MM.1S (cell line): ENCODE measurements at regions not wholly inside any gene's neighbourhood (a gene's known extent, or its start where the extent isn't known, plus 50 kb on each side); places are given as distances from the start of the nearest gene placed in this dataset.

ENCODE experiments used
- DNase-seq: peaks from one replicate; pipeline ENCODE4 v3.0.0-alpha.2; 2015
- H2AFZ ChIP-seq: fragments of 300-600 bp; sonication (generic); 2 replicates; pipeline ENCODE4 v1.6.0; 2016; ENCODE audit warnings: antibody characterized with exemption, low read length
- H3F3A ChIP-seq: fragments of 300-600 bp; sonication (generic); 2 replicates; pipeline ENCODE4 v1.6.1; 2016; ENCODE audit warnings: mild to moderate bottlenecking, antibody characterized with exemption, low read length, moderate library complexity, mixed read lengths; ENCODE audit not compliant: insufficient read depth
- H3K27ac ChIP-seq: fragments of 300-600 bp; sonication (generic); 2 replicates; pipeline ENCODE4 v1.5.1; 2016; ENCODE audit warnings: mild to moderate bottlenecking, low read length
- H3K27me3 ChIP-seq: fragments of 300-600 bp; sonication (generic); replicated peaks from 2 replicates; pipeline ENCODE4 v1.6.0; 2016; ENCODE audit warnings: low read length; ENCODE audit not compliant: insufficient read depth
- H3K36me3 ChIP-seq: fragments of 300-600 bp; sonication (generic); replicated peaks from 2 replicates; pipeline ENCODE4 v1.6.1; 2016; ENCODE audit warnings: mild to moderate bottlenecking, low read length, mixed read lengths; ENCODE audit not compliant: insufficient read depth
- H3K4me1 ChIP-seq: fragments of 300-600 bp; sonication (generic); 2 replicates; pipeline ENCODE4 v1.6.1; 2016; ENCODE audit warnings: low read length, mixed read lengths
- H3K4me2 ChIP-seq: fragments of 300-600 bp; sonication (generic); 2 replicates; pipeline ENCODE4 v1.6.0; 2016; ENCODE audit warnings: low read depth, low read length
- H3K4me3 ChIP-seq: fragments of 300-600 bp; sonication (generic); 2 replicates; pipeline ENCODE4 v1.5.1; 2016; ENCODE audit warnings: low read length, mixed read lengths
- H3K79me2 ChIP-seq: fragments of 300-600 bp; sonication (generic); 2 replicates; pipeline ENCODE4 v1.6.1; 2016; ENCODE audit warnings: mixed run types, low read length, mixed read lengths
- H3K9ac ChIP-seq: fragments of 300-600 bp; sonication (generic); 2 replicates; pipeline ENCODE4 v1.6.1; 2016; ENCODE audit warnings: low read length, mixed read lengths
- H3K9me2 ChIP-seq: fragments of 300-600 bp; sonication (generic); replicated peaks from 2 replicates; pipeline ENCODE4 v1.6.1; 2016; ENCODE audit warnings: mild to moderate bottlenecking, low read length, mixed read lengths; ENCODE audit not compliant: insufficient read depth
- H3K9me3 ChIP-seq: fragments of 300-600 bp; sonication (generic); replicated peaks from 2 replicates; pipeline ENCODE4 v1.6.1; 2016; ENCODE audit warnings: mild to moderate bottlenecking, low read length, mixed read lengths; ENCODE audit not compliant: insufficient read depth
- H4K20me1 ChIP-seq: fragments of 300-600 bp; sonication (generic); 2 replicates; pipeline ENCODE4 v1.6.1; 2016; ENCODE audit warnings: mild to moderate bottlenecking, low read length, moderate library complexity, mixed read lengths; ENCODE audit not compliant: insufficient read depth
- EZH2 ChIP-seq: fragments of 300-600 bp; sonication (generic); optimal IDR thresholded peaks from 2 replicates; pipeline ENCODE3; 2017; ENCODE audit warnings: low read depth, mild to moderate bottlenecking, antibody characterized with exemption, low read length, mixed read lengths
- EZH2phosphoT487 ChIP-seq: fragments of 300-600 bp; sonication (generic); IDR thresholded peaks from 2 replicates; pipeline ENCODE4 v1.6.1; 2018; ENCODE audit warnings: antibody characterized with exemption, low read length
- TF ChIP-seq, protein P1 (sequence below): fragments of 300-600 bp; sonication (generic); IDR thresholded peaks from 2 replicates; pipeline ENCODE4 v1.5.1; 2016; ENCODE audit warnings: antibody characterized with exemption, low read length, mixed read lengths

DNA sequence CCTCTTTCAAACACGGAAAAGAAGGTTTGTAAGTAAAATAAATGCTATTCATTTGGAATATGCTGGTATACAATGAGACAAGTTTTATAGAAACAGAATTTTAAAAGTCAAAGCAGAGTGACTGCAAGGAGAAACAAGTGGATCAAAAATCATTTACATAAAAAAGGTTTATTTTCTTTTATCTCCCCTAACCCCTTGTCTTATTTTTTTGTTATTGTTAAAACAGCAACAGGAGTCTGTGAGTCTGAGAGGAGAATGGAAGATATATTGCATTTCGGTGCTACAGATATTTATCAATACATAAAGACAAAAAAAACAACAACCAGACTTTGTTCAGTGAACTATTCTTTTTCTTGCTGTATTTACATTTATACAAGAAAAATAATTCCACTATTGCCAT is 1116.4 kb downstream of the OTOL1 start:
- no peak overlapping the region for H3K4me3 ChIP-seq
- no peak overlapping the region for H2AFZ ChIP-seq
- H3K27me3 ChIP-seq, result no peaks in the 10 kb centered on the region

DNA sequence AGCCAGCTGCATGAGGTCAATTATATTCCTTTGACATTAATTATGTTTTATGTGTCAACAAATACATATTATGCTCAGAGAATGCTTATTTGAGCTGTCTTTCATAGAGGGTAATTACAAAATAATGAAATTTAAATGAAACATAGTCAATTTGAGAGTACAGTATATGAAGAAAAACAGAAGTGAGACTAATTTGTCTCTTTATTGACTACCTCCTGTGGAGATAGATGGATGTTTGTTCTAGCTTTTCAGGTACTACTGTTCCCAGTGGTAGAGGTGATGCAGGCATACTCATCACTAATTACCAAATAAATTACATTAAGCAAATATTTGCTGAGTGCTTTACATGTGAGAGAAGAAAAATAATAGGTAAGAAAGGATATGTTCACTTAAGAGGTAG is 1129.6 kb downstream of the OTOL1 start:
- no peak overlapping the region for H3K4me2 ChIP-seq
- no peaks in the 10 kb centered on the region for H3K36me3 ChIP-seq
- H3K27ac ChIP-seq, result no peak overlapping the region
- no peak overlapping the region for H3K4me3 ChIP-seq
- no peaks in the 10 kb centered on the region for H4K20me1 ChIP-seq
- no peaks in the 10 kb centered on the region for H3K27me3 ChIP-seq
- H2AFZ ChIP-seq, result no peak overlapping the region
- DNase-seq, result no peak
- H3K9me2 ChIP-seq, result no peaks in the 10 kb centered on the region
- H3K9ac ChIP-seq, result no peak overlapping the region
- H3K4me1 ChIP-seq, result no peaks in the 10 kb centered on the region
- TF ChIP-seq EZH2 (no peak), EZH2phosphoT487 (no peak)
- TF ChIP-seq, protein P1, sequence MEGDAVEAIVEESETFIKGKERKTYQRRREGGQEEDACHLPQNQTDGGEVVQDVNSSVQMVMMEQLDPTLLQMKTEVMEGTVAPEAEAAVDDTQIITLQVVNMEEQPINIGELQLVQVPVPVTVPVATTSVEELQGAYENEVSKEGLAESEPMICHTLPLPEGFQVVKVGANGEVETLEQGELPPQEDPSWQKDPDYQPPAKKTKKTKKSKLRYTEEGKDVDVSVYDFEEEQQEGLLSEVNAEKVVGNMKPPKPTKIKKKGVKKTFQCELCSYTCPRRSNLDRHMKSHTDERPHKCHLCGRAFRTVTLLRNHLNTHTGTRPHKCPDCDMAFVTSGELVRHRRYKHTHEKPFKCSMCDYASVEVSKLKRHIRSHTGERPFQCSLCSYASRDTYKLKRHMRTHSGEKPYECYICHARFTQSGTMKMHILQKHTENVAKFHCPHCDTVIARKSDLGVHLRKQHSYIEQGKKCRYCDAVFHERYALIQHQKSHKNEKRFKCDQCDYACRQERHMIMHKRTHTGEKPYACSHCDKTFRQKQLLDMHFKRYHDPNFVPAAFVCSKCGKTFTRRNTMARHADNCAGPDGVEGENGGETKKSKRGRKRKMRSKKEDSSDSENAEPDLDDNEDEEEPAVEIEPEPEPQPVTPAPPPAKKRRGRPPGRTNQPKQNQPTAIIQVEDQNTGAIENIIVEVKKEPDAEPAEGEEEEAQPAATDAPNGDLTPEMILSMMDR, result no peak
- H3K9me3 ChIP-seq, result no peaks in the 10 kb centered on the region
- H3K79me2 ChIP-seq, result no peaks in the 10 kb centered on the region
- H3F3A ChIP-seq, result no peaks in the 10 kb centered on the region

More for the DNA sequence above, 1116.4 kb downstream of the OTOL1 start:
- no peak overlapping the region for H3K9ac ChIP-seq
- no peak overlapping the region for H3K27ac ChIP-seq
- no peak for TF ChIP-seq EZH2phosphoT487
- TF ChIP-seq, protein P1, result no peak
- TF ChIP-seq EZH2, result no peak
- H3K9me2 ChIP-seq, result no peaks in the 10 kb centered on the region
- H3F3A ChIP-seq, result no peaks in the 10 kb centered on the region
- H3K36me3 ChIP-seq, result no peaks in the 10 kb centered on the region
- no peaks in the 10 kb centered on the region for H3K4me1 ChIP-seq
- DNase-seq, result no peak
- no peaks in the 10 kb centered on the region for H4K20me1 ChIP-seq
- H3K79me2 ChIP-seq, result no peaks in the 10 kb centered on the region
- H3K9me3 ChIP-seq, result no peaks in the 10 kb centered on the region
- H3K4me2 ChIP-seq, result no peak overlapping the region

DNA sequence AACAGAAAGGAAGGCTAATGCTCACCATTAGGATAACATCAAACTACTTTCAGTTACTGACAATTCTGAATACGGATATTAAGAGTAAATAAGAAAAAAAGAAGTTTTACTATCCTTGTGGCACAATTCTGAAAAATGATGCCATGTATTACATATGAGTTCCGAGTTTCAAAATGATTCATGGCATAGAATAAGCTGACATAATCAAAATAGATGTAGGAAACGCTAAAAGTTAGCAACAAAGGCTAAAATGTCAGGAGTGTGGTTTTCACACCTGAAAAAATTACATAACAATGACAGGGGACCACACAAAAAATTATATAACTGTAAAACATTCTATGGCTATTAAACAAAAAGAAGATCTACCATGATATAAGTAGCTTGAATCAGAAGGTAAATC is 1131.9 kb downstream of the OTOL1 start:
- DNase-seq, result no peak
- no peak overlapping the region for H2AFZ ChIP-seq

More for the DNA sequence above, 1131.9 kb downstream of the OTOL1 start:
- Histone ChIP-seq H3K9me3 (no peaks in the 10 kb centered on the region), H3K9ac (no peak overlapping the region), H4K20me1 (no peaks in the 10 kb centered on the region), H3F3A (no peaks in the 10 kb centered on the region), H3K27me3 (no peaks in the 10 kb centered on the region), H3K79me2 (no peaks in the 10 kb centered on the region), H3K9me2 (no peaks in the 10 kb centered on the region; the same call in 1 of the 2 replicates), H3K4me1 (no peaks in the 10 kb centered on the region), H3K4me2 (no peak overlapping the region), H3K27ac (no peak overlapping the region), H3K36me3 (no peaks in the 10 kb centered on the region), H3K4me3 (no peak overlapping the region)
- no peak for TF ChIP-seq EZH2
- TF ChIP-seq, protein P1, result no peak
- no peak for TF ChIP-seq EZH2phosphoT487
